ENCODE measurements at regions not wholly inside any gene's neighbourhood (a gene's known extent, or its start where the extent isn't known, plus 50 kb on each side); places are given as distances from the start of the nearest gene placed in this dataset.

- no peaks in the 10 kb centered on the region for H3K27me3 ChIP-seq (replicated peaks; ENCODE audit: control insufficient read depth, insufficient read depth, low read length)
- no peak overlapping the region for H3K27ac Mint-ChIP-seq (ENCODE audit: unreplicated experiment)
- DNase-seq: no peak
- H3K27me3 Mint-ChIP-seq (ENCODE audit: insufficient read depth, unreplicated experiment): no peaks in the 10 kb centered on the region
- ChIA-PET POLR2A (no interaction called here), CTCF (no interaction called here)
- intact Hi-C loops (cut with micrococcal nuclease; ENCODE audit: unreplicated experiment): no loop called here
- H3K4me3 Mint-ChIP-seq (ENCODE audit: unreplicated experiment): no peak overlapping the region
- no peaks in the 10 kb centered on the region for H3K4me1 ChIP-seq
- H3K36me3 Mint-ChIP-seq (ENCODE audit: insufficient read depth, unreplicated experiment): no peaks in the 10 kb centered on the region
- peaks cover 9% of the 10 kb centered on the region for H3K9me3 Mint-ChIP-seq (ENCODE audit: unreplicated experiment)
- H3K9me3 ChIP-seq: 0 out of 2 replicates have a peak, but pooled peaks cover 4% of the 10 kb centered on the region
- no TSS peak for BruUV-seq (replicated peaks)
- TF ChIP-seq CTCF (IDR thresholded peaks at IDR 0.05; ENCODE audit: insufficient read depth in 1 of 2, low read depth in 1 of 2, low read length in 1 of 2, severe bottlenecking in 1 of 2, unreplicated experiment in 1 of 2): no peak
- H3K4me3 ChIP-seq (ENCODE audit: low read depth, low read length): no peak overlapping the region
- no peaks in the 10 kb centered on the region for H3K4me1 Mint-ChIP-seq (ENCODE audit: low read depth, unreplicated experiment)
- H3K36me3 ChIP-seq (ENCODE audit: control insufficient read depth, insufficient read depth, low read length): no peaks in the 10 kb centered on the region
Observed at GRCh38 chr16:72332926-72333325, 161.0 kb upstream of the PMFBP1 start.

- H3K27me3 ChIP-seq (replicated peaks; ENCODE audit: control insufficient read depth, insufficient read depth, low read length): no peaks in the 10 kb centered on the region
- ChIA-PET CTCF (no interaction called here), POLR2A (no interaction called here)
- peaks cover 8% of the 10 kb centered on the region for H3K9me3 ChIP-seq
- Mint-ChIP-seq H3K9me3 (ENCODE audit: unreplicated experiment) (peaks cover 30% of the 10 kb centered on the region), H3K4me3 (ENCODE audit: unreplicated experiment) (no peak overlapping the region), H3K27ac (ENCODE audit: unreplicated experiment) (no peak overlapping the region), H3K36me3 (ENCODE audit: insufficient read depth, unreplicated experiment) (no peaks in the 10 kb centered on the region), H3K4me1 (ENCODE audit: low read depth, unreplicated experiment) (no peaks in the 10 kb centered on the region), H3K27me3 (ENCODE audit: insufficient read depth, unreplicated experiment) (no peaks in the 10 kb centered on the region)
- no peak overlapping the region for H3K4me3 ChIP-seq (ENCODE audit: low read depth, low read length)
- TF ChIP-seq CTCF (IDR thresholded peaks at IDR 0.05; ENCODE audit: insufficient read depth in 1 of 2, low read depth in 1 of 2, low read length in 1 of 2, severe bottlenecking in 1 of 2, unreplicated experiment in 1 of 2): no peak
- no peaks in the 10 kb centered on the region for H3K36me3 ChIP-seq (ENCODE audit: control insufficient read depth, insufficient read depth, low read length)
- intact Hi-C loops (cut with micrococcal nuclease; ENCODE audit: unreplicated experiment): no loop called here
- no peak for DNase-seq
- BruUV-seq (replicated peaks): no TSS peak
- no peaks in the 10 kb centered on the region for H3K4me1 ChIP-seq
Observed at GRCh38 chr16:72324578-72324977, 152.6 kb upstream of the PMFBP1 start.

GRCh38 chr16:72317446-72317845, 145.5 kb upstream of the PMFBP1 start:
- ChIA-PET POLR2A (no interaction called here), CTCF (no interaction called here)
- Histone ChIP-seq H3K4me1 (no peaks in the 10 kb centered on the region), H3K4me3 (ENCODE audit: low read depth, low read length) (no peak overlapping the region), H3K9me3 (peaks cover 14% of the 10 kb centered on the region), H3K36me3 (ENCODE audit: control insufficient read depth, insufficient read depth, low read length) (no peaks in the 10 kb centered on the region), H3K27me3 (replicated peaks; ENCODE audit: control insufficient read depth, insufficient read depth, low read length) (no peaks in the 10 kb centered on the region)
- no peak for DNase-seq
- Mint-ChIP-seq H3K36me3 (ENCODE audit: insufficient read depth, unreplicated experiment) (no peaks in the 10 kb centered on the region), H3K9me3 (ENCODE audit: unreplicated experiment) (peaks cover 43% of the 10 kb centered on the region), H3K4me3 (ENCODE audit: unreplicated experiment) (no peak overlapping the region), H3K4me1 (ENCODE audit: low read depth, unreplicated experiment) (no peaks in the 10 kb centered on the region), H3K27me3 (ENCODE audit: insufficient read depth, unreplicated experiment) (no peaks in the 10 kb centered on the region), H3K27ac (ENCODE audit: unreplicated experiment) (no peak overlapping the region)
- BruUV-seq (replicated peaks): no TSS peak
- TF ChIP-seq CTCF (IDR thresholded peaks at IDR 0.05; ENCODE audit: insufficient read depth in 1 of 2, low read depth in 1 of 2, low read length in 1 of 2, severe bottlenecking in 1 of 2, unreplicated experiment in 1 of 2): no peak
- intact Hi-C loops (cut with micrococcal nuclease; ENCODE audit: unreplicated experiment): no loop called here
